GM12878 (cell line): ENCODE measurements at regions not wholly inside any gene's neighbourhood (a gene's known extent, or its start where the extent isn't known, plus 50 kb on each side); places are given as distances from the start of the nearest gene placed in this dataset.

ENCODE experiments used
- ATAC-seq: fragments of 200-7000 bp; cut with Tn5 transposase; 3 replicates; pipeline ENCODE4 v1.9.1; 2020; ENCODE audit warnings: mild to moderate bottlenecking, moderate library complexity
- BruUV-seq: library from RNA; stranded (reverse); fragments of 400-500 nt; replicated peaks from 2 replicates; lab custom pipeline; 2021; lab: Mats Ljungman, UMichigan
- CTCF ChIA-PET: fragments of 300-600 bp; sonication (Branson Sonifier 250); formaldehyde crosslinking; extraction: SDS; loops from one replicate; lab custom pipeline; 2021; ENCODE audit warnings: inconsistent platforms; lab: Yijun Ruan, JAX
- POLR2A ChIA-PET: fragments of 350-600 bp; formaldehyde crosslinking; extraction: SDS; loops from one replicate; lab custom pipeline; 2021; ENCODE audit warnings: inconsistent platforms; lab: Charles Lee
- RAD21 ChIA-PET: fragments of 300-600 bp; sonication (Branson Sonifier 250); formaldehyde crosslinking; loops from one replicate; lab custom pipeline; 2023; ENCODE audit warnings: antibody characterized with exemption; ENCODE audit not compliant: unreplicated experiment; lab: Charles Lee
- SMC1A ChIA-PET: fragments of 300-600 bp; sonication (Branson Sonifier 250); formaldehyde crosslinking; loops from one replicate; lab custom pipeline; 2023; ENCODE audit not compliant: unreplicated experiment, uncharacterized antibody; lab: Charles Lee
- DNase-seq: peaks from one replicate; pipeline ENCODE4 v3.0.0-alpha.2; 2011; ENCODE audit warnings: low read depth, low spot score
- FAIRE-seq: peaks from 3 replicates; lab custom pipeline; 2011; peaks lifted over from hg19 to GRCh38; lab: Jason Lieb, UNC
- H2AFZ ChIP-seq: 2 replicates; pipeline ENCODE4 v1.6.0; 2011; ENCODE audit warnings: low read depth, low read length, control low read depth; ENCODE audit not compliant: control insufficient read depth
- H3K27ac ChIP-seq: 2 replicates; pipeline ENCODE4 v1.5.1; 2011; ENCODE audit warnings: control low read depth; ENCODE audit not compliant: control insufficient read depth, insufficient read depth
- H3K27me3 ChIP-seq, 2 experiments: replicated peaks in 1 of 2; 2 replicates each; pipeline versions ENCODE4 v1.6.0 to v1.6.1; 2011; ENCODE audit warnings: low read length in 1 of 2; ENCODE audit not compliant: control insufficient read depth in 2 of 2, insufficient read depth in 2 of 2
- H3K36me3 ChIP-seq, 2 experiments: 2 replicates each; pipeline ENCODE4 v1.5.1; 2011; ENCODE audit warnings: low read length in 1 of 2; ENCODE audit not compliant: control insufficient read depth in 2 of 2, insufficient read depth in 2 of 2
- H3K4me1 ChIP-seq: 2 replicates; pipeline ENCODE4 v1.6.1; 2011; ENCODE audit warnings: mild to moderate bottlenecking, low read length, moderate library complexity, mixed read lengths; ENCODE audit not compliant: control insufficient read depth, insufficient read depth
- H3K4me2 ChIP-seq: 2 replicates; pipeline ENCODE4 v1.6.0; 2011; ENCODE audit warnings: control low read depth; ENCODE audit not compliant: control insufficient read depth, insufficient read depth
- H3K4me3 ChIP-seq: fragments of 200-600 bp; sonication (generic); 2 replicates; pipeline ENCODE4 v1.5.1; 2016
- H3K79me2 ChIP-seq: 2 replicates; pipeline ENCODE4 v1.6.0; 2011; ENCODE audit warnings: low read length; ENCODE audit not compliant: control insufficient read depth, insufficient read depth
- H3K9ac ChIP-seq: 2 replicates; pipeline ENCODE4 v1.8.0; 2011; ENCODE audit warnings: low read length, control low read depth, mixed read lengths; ENCODE audit not compliant: control insufficient read depth, insufficient read depth
- H3K9me3 ChIP-seq: replicated peaks from 3 replicates; pipeline ENCODE4 v1.5.1; 2011; ENCODE audit warnings: mild to moderate bottlenecking, low read length; ENCODE audit not compliant: control insufficient read depth, insufficient read depth
- H4K20me1 ChIP-seq: 2 replicates; pipeline ENCODE4 v1.6.0; 2011; ENCODE audit not compliant: control insufficient read depth, insufficient read depth
- GABPA ChIP-seq: IDR thresholded peaks from 2 replicates; pipeline ENCODE4 v1.6.1; 2014; ENCODE audit warnings: antibody characterized with exemption, low read depth, mild to moderate bottlenecking, inconsistent platforms
- IKZF2 ChIP-seq, 2 experiments: fragments of 450-650 bp; IDR thresholded peaks; 2 replicates each; pipeline ENCODE4 v1.6.1; 2017; ENCODE audit warnings: mild to moderate bottlenecking in 2 of 2, moderate library complexity in 2 of 2
- IRF4 ChIP-seq: IDR thresholded peaks from 2 replicates; pipeline ENCODE4 v1.6.1; 2011; ENCODE audit warnings: low read depth, low read length
- MTA3 ChIP-seq: IDR thresholded peaks from 2 replicates; pipeline ENCODE4 v1.6.1; 2012; ENCODE audit warnings: low read length, inconsistent platforms, borderline replicate concordance
- NKRF ChIP-seq: fragments of 450-650 bp; conservative IDR thresholded peaks from 2 replicates; pipeline ENCODE4 v1.6.1; 2017; ENCODE audit warnings: mild to moderate bottlenecking, moderate library complexity
- NR2F1 ChIP-seq: fragments of 450-650 bp; conservative IDR thresholded peaks from 2 replicates; pipeline ENCODE4 v1.6.1; 2017; ENCODE audit warnings: mild to moderate bottlenecking
- PAX5 ChIP-seq: IDR thresholded peaks from 2 replicates; pipeline ENCODE4 v1.6.1; 2011; ENCODE audit warnings: low read depth, low read length, borderline replicate concordance
- PKNOX1 ChIP-seq: fragments of 450-650 bp; IDR thresholded peaks from 2 replicates; pipeline ENCODE4 v1.6.1; 2016; ENCODE audit warnings: mild to moderate bottlenecking
- RAD21 ChIP-seq: IDR thresholded peaks from 2 replicates; pipeline ENCODE4 v1.6.1; 2011; ENCODE audit warnings: mild to moderate bottlenecking, low read depth, low read length, moderate library complexity; ENCODE audit not compliant: insufficient read depth
- TCF7 ChIP-seq: IDR thresholded peaks from 2 replicates; pipeline ENCODE4 v1.6.1; 2014; ENCODE audit warnings: antibody characterized with exemption, borderline replicate concordance
- ZBTB40 ChIP-seq: fragments of 450-650 bp; IDR thresholded peaks from 2 replicates; pipeline ENCODE4 v1.6.1; 2016; ENCODE audit warnings: mild to moderate bottlenecking, moderate library complexity, borderline replicate concordance
- WGBS: methylation state at CpG from one replicate; pipeline ENCODE4 v1.1.6; 2016; ENCODE audit warnings: low lambda C conversion rate; ENCODE audit not compliant: insufficient replicate concordance, insufficient coverage; ENCODE audit errors: missing lambda C conversion rate; 5-methylcytosine and 5-hydroxymethylcytosine counted together
- in situ Hi-C: fragments of 300-500 bp; cut with MboI; formaldehyde crosslinking; loops from 9 replicates; pipeline ENCODE4 v1.14.3; 2018; ENCODE audit warnings: mixed read lengths
- intact Hi-C: fragments of 100-400 bp; cut with micrococcal nuclease; formaldehyde crosslinking; loops from one replicate; pipeline ENCODE4 v1.14.2; 2022; ENCODE audit not compliant: unreplicated experiment
- TF ChIP-seq, protein P1 (sequence below): fragments of 450-650 bp; IDR thresholded peaks from 2 replicates; pipeline ENCODE4 v1.6.1; 2018; ENCODE audit warnings: mild to moderate bottlenecking, low read depth, moderate library complexity; ENCODE audit not compliant: partially characterized antibody

GRCh38 chr2:16368951-16369350 is 296.7 kb downstream of the CYRIA start:
- DNase-seq (no peak), FAIRE-seq (no peak), ATAC-seq (no peak)
- ChIA-PET SMC1A (no interaction called here), RAD21 (no interaction called here), CTCF (no interaction called here), POLR2A (no interaction called here)
- H3K27me3 ChIP-seq: no peaks in the 10 kb centered on the region
- intact Hi-C loops (no loop called here), in situ Hi-C loops (no loop called here)
- H3K79me2 ChIP-seq: no peaks in the 10 kb centered on the region
- H3K9ac ChIP-seq: no peak overlapping the region
- no peaks in the 10 kb centered on the region for H4K20me1 ChIP-seq
- H3K4me1 ChIP-seq: no peaks in the 10 kb centered on the region
- 48% methylated on average over 7 of the region's 7 CpGs for WGBS
- no peak overlapping the region for H2AFZ ChIP-seq
- H3K4me3 ChIP-seq: no peak overlapping the region
- BruUV-seq: no TSS peak
- H3K36me3 ChIP-seq: no peaks in the 10 kb centered on the region
- H3K4me2 ChIP-seq: no peak overlapping the region
- TF ChIP-seq NR2F1: no peak
- TF ChIP-seq, protein P1, sequence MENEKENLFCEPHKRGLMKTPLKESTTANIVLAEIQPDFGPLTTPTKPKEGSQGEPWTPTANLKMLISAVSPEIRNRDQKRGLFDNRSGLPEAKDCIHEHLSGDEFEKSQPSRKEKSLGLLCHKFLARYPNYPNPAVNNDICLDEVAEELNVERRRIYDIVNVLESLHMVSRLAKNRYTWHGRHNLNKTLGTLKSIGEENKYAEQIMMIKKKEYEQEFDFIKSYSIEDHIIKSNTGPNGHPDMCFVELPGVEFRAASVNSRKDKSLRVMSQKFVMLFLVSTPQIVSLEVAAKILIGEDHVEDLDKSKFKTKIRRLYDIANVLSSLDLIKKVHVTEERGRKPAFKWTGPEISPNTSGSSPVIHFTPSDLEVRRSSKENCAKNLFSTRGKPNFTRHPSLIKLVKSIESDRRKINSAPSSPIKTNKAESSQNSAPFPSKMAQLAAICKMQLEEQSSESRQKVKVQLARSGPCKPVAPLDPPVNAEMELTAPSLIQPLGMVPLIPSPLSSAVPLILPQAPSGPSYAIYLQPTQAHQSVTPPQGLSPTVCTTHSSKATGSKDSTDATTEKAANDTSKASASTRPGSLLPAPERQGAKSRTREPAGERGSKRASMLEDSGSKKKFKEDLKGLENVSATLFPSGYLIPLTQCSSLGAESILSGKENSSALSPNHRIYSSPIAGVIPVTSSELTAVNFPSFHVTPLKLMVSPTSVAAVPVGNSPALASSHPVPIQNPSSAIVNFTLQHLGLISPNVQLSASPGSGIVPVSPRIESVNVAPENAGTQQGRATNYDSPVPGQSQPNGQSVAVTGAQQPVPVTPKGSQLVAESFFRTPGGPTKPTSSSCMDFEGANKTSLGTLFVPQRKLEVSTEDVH: no peak
- TF ChIP-seq ZBTB40: no peak
- TF ChIP-seq IRF4: no peak
- no peak for TF ChIP-seq RAD21
- no peak for TF ChIP-seq TCF7
- no peak for TF ChIP-seq PKNOX1
- no peak for TF ChIP-seq IKZF2 (IDR thresholded peaks at IDR 0.05)
- TF ChIP-seq PAX5: no peak
- TF ChIP-seq NKRF: no peak
- no peak for TF ChIP-seq GABPA
- TF ChIP-seq MTA3: no peak
- no peaks in the 10 kb centered on the region for H3K9me3 ChIP-seq
- no peak overlapping the region for H3K27ac ChIP-seq
